ENCODE measurements at regions not wholly inside any gene's neighbourhood (a gene's known extent, or its start where the extent isn't known, plus 50 kb on each side); places are given as distances from the start of the nearest gene placed in this dataset.
"Not testable (repeated sequence)": the region's sequence is repeated elsewhere in the genome, so short reads cannot be mapped to it uniquely, and the experiment has no call there.

DNA sequence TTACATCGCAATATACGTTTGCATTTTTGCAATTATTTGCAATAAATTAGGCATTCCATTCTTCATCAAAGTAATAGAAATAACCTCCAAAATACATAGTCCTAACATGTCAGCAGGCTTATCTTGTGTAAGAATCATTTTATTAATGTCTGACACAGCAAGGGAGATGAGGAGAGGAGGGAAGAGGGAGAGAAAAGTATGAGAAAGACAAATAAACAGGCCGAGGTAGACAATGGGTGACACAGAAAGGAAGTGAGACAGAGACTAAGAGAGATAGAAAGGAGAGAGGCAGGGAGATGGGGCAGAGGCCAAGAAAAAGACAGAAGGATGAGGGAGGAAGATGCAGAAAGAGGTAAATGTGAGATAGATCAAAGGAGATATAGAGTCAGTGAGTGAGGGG lies 50.3 kb upstream of the CYP2B6 start:
- ATAC-seq, H3K9me3 Mint-ChIP-seq, H3K36me3 Mint-ChIP-seq, H3K4me1 Mint-ChIP-seq, H3K4me3 Mint-ChIP-seq, H3K27ac Mint-ChIP-seq: not testable (repeated sequence)
- peaks cover 45% of the 10 kb centered on the region for H3K27me3 Mint-ChIP-seq

- H3K27ac Mint-ChIP-seq, result not testable (repeated sequence)
These were observed 53.1 kb upstream of the CYP2B6 start for GRCh38 chr19:40938007-40938406.

GRCh38 chr19:40936755-40937154 lies 54.3 kb upstream of the CYP2B6 start:
- Mint-ChIP-seq H3K27me3 (peaks cover 48% of the 10 kb centered on the region), H3K4me3 (no peak overlapping the region), H3K27ac (no peak overlapping the region), H3K9me3 (peaks cover 3% of the 10 kb centered on the region), H3K4me1 (no peaks in the 10 kb centered on the region), H3K36me3 (no peaks in the 10 kb centered on the region)
- no peak for ATAC-seq

More at GRCh38 chr19:40938007-40938406, 53.1 kb upstream of the CYP2B6 start:
- H3K27me3 Mint-ChIP-seq, result peaks cover 47% of the 10 kb centered on the region
- H3K36me3 Mint-ChIP-seq, H3K4me1 Mint-ChIP-seq, H3K9me3 Mint-ChIP-seq, ATAC-seq, H3K4me3 Mint-ChIP-seq: not testable (repeated sequence)

GRCh38 chr19:40933025-40933424 lies 51.0 kb upstream of the CYP2A7 start:
- no peak for ATAC-seq
- H3K36me3 Mint-ChIP-seq, result no peaks in the 10 kb centered on the region
- H3K9me3 Mint-ChIP-seq, result peaks cover 3% of the 10 kb centered on the region
- H3K27me3 Mint-ChIP-seq, result peaks cover 50% of the 10 kb centered on the region
- H3K27ac Mint-ChIP-seq, result no peak overlapping the region
- no peak overlapping the region for H3K4me3 Mint-ChIP-seq
- H3K4me1 Mint-ChIP-seq, result no peaks in the 10 kb centered on the region

DNA sequence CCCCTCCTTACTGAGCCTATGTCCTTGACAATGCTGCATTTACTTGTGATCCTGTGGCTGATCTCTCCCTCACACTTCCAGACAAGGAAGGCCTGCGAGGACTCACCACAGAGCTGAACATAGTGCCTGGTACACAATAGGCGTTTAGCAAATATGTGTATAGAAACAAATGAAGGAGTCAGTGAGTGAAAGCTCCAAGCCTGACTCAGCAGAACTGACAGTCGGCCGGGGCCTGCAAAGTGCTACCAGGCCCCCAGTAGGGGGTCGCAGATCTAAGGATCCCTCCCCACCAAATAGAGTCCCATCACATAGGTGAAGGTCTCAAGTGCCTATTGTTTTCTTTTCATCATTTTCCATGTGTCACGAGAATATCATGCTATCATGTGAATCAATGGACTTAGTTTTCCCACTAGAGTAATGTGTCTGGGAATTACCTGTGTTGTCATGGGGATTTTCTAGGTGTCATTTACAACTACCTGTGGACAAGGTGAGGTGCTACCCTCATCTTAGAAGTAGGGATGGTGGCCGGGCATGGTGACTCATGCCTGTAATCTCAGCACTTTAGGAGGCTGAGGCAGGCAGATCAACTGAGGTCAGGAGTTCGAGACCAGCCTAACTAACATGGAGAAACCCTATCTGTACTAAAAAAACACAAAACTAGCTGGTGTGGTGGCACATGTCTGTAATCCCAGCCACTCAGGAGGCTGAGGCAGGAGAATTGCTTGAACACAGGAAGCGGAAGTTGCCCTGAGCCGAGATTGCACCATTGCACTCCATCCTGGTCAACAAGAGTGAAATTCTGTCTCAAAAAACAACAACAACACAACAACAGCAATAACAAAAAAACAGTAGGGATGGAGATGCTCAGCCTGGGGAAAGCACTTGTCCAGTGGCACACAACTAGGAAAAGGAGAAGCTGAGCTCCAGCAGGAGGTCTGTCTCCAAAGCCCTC lies 50.3 kb upstream of the CYP2A7 start:
- no peaks in the 10 kb centered on the region for H3K36me3 Mint-ChIP-seq
- ATAC-seq, result no peak
- no peak overlapping the region for H3K4me3 Mint-ChIP-seq
- no peaks in the 10 kb centered on the region for H3K4me1 Mint-ChIP-seq
- H3K9me3 Mint-ChIP-seq, result peaks cover 3% of the 10 kb centered on the region
- no peak overlapping the region for H3K27ac Mint-ChIP-seq
- peaks cover 43% of the 10 kb centered on the region for H3K27me3 Mint-ChIP-seq
